ENCODE measurements at regions not wholly inside any gene's neighbourhood (a gene's known extent, or its start where the extent isn't known, plus 50 kb on each side); places are given as distances from the start of the nearest gene placed in this dataset.

- FAIRE-seq: no peak
- no peak for DNase-seq (ENCODE audit: insufficient read length, low spot score)
- TF ChIP-seq, protein P1, sequence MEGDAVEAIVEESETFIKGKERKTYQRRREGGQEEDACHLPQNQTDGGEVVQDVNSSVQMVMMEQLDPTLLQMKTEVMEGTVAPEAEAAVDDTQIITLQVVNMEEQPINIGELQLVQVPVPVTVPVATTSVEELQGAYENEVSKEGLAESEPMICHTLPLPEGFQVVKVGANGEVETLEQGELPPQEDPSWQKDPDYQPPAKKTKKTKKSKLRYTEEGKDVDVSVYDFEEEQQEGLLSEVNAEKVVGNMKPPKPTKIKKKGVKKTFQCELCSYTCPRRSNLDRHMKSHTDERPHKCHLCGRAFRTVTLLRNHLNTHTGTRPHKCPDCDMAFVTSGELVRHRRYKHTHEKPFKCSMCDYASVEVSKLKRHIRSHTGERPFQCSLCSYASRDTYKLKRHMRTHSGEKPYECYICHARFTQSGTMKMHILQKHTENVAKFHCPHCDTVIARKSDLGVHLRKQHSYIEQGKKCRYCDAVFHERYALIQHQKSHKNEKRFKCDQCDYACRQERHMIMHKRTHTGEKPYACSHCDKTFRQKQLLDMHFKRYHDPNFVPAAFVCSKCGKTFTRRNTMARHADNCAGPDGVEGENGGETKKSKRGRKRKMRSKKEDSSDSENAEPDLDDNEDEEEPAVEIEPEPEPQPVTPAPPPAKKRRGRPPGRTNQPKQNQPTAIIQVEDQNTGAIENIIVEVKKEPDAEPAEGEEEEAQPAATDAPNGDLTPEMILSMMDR (IDR thresholded peaks at IDR 0.05; ENCODE audit: insufficient read depth, missing control alignments): no peak
These were observed 170.3 kb downstream of the FOXL1 start for GRCh38 chr16:86748652-86749051.

- TF ChIP-seq, protein P1 (IDR thresholded peaks at IDR 0.05; ENCODE audit: insufficient read depth, missing control alignments): no peak
- DNase-seq (ENCODE audit: insufficient read length, low spot score) (no peak), FAIRE-seq (no peak)
These were observed 173.0 kb downstream of the FOXL1 start for GRCh38 chr16:86751076-86752030.

GRCh38 chr16:86752582-86753175 is 174.3 kb downstream of the FOXL1 start:
- DNase-seq (ENCODE audit: insufficient read length, low spot score): no peak
- FAIRE-seq: no peak
- TF ChIP-seq, protein P1 (IDR thresholded peaks at IDR 0.05; ENCODE audit: insufficient read depth, missing control alignments): no peak

DNA sequence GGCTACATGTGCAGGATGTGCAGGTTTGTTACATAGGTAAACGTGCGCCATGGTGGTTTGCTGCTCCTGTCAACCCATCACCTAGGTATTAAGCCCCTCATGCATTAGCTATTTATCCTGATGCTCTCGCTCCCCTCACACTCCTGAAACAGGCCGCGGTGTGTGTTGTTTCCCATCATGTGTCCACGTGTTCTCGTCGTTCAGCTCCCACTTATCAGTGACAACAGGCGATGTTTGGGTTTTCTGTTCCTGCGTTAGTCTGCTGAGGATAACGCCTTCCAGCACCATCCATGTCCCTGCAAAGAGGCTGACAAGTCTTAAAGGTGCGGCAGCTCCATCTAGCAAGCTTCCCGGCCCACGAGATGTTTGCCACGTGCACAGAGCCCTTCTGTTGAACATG is 175.1 kb downstream of the FOXL1 start:
- DNase-seq (ENCODE audit: insufficient read length, low spot score) (no peak), FAIRE-seq (no peak)
- TF ChIP-seq, protein P1 (IDR thresholded peaks at IDR 0.05; ENCODE audit: insufficient read depth, missing control alignments): no peak

DNA sequence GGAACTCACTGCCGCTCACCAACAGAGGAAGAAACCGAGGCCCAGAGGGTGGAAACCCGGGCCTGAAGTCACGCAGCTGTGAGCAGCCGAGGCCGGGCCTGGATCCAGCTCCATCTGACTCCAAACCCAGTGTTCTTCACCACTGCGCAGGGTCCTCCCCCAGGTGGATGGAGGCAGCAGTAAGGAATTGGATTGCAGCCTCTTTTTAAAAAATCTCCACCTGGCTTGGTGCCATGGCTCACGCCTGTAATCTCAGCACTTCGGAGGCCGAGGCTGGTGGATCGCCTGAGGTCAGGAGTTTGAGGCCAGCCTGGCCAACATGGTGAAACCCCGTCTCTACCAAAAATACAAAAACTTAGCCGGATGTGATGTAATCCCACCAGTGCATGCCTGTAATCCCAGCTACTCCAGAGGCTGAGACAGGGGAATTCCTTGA is 177.2 kb downstream of the FOXL1 start:
- TF ChIP-seq, protein P1 (IDR thresholded peaks at IDR 0.05; ENCODE audit: insufficient read depth, missing control alignments): no peak
- no peak for DNase-seq (ENCODE audit: insufficient read length, low spot score)
- FAIRE-seq: no peak

GRCh38 chr16:86756882-86757703 is 178.7 kb downstream of the FOXL1 start:
- TF ChIP-seq, protein P1 (IDR thresholded peaks at IDR 0.05; ENCODE audit: insufficient read depth, missing control alignments): no peak
- DNase-seq (ENCODE audit: insufficient read length, low spot score) (no peak), FAIRE-seq (no peak)

All from D721Med (cell line).